Adrenal gland (tissue), 9 donors: ENCODE measurements at regions not wholly inside any gene's neighbourhood (a gene's known extent, or its start where the extent isn't known, plus 50 kb on each side); places are given as distances from the start of the nearest gene placed in this dataset.

Experiments used
- DNase-seq, 7 donors: peaks; one replicate each; pipeline ENCODE4 v3.0.0-alpha.2; 2019 to 2020
- H3K27ac ChIP-seq, 5 donors: fragments of 200-600 bp; sonication (generic) in 4 of 5; 1 replicate in 3 of 5; 2 replicates in 2 of 5; pipeline versions ENCODE4 v1.5.1 to v1.8.0; 2016 to 2020; ENCODE audit warnings: mild to moderate bottlenecking in 1 of 5
- H3K27me3 ChIP-seq: fragments of 200-600 bp; 2 replicates; pipeline ENCODE4 v1.8.0; 2021
- H3K36me3 ChIP-seq, 2 donors: fragments of 200-600 bp; replicated peaks in 1 of 2; 1 replicate in 1 of 2; 2 replicates in 1 of 2; pipeline versions ENCODE4 v1.5.1 to v1.8.0; 2018 to 2022
- H3K4me1 ChIP-seq, 2 donors: fragments of 200-600 bp; replicated peaks in 1 of 2; 1 replicate in 1 of 2; 2 replicates in 1 of 2; pipeline versions ENCODE4 v1.5.1 to v1.8.0; 2018 to 2021
- H3K4me3 ChIP-seq, 4 donors: fragments of 200-600 bp; sonication (generic) in 3 of 4; one replicate each; pipeline ENCODE4 v1.5.1; 2016 to 2018
- H3K9me3 ChIP-seq, 3 donors: fragments of 200-600 bp; sonication (generic) in 1 of 3; replicated peaks in 1 of 3; 1 replicate in 2 of 3; 2 replicates in 1 of 3; pipeline versions ENCODE4 v1.5.1 to v1.8.0; 2016 to 2021
- CTCF ChIP-seq, 6 experiments: fragments of 450-650 bp in 4 of 6; fragments of 200-600 bp in 2 of 6; sonication (generic) in 1 of 6; IDR thresholded peaks; 1 replicate in 5 of 6; 2 replicates in 1 of 6; pipeline versions ENCODE4 v1.5.1 to v1.8.0; 2016 to 2021; ENCODE audit warnings: antibody characterized with exemption in 6 of 6, mild to moderate bottlenecking in 2 of 6, moderate library complexity in 1 of 6
- POLR2A ChIP-seq, 2 donors: fragments of 450-650 bp; IDR thresholded peaks; one replicate each; pipeline ENCODE4 v1.6.1; 2017; ENCODE audit warnings: antibody characterized with exemption in 2 of 2, mild to moderate bottlenecking in 2 of 2, moderate library complexity in 1 of 2
- WGBS, 4 donors: extraction: QIAGEN DNeasy Blood & Tissue Kit in 2 of 4; methylation state at CpG; one replicate each; pipeline versions ENCODE4 v1.1.5 to v1.1.7; 2013 to 2017; 5-methylcytosine and 5-hydroxymethylcytosine counted together
- intact Hi-C, 2 donors: fragments of 100-400 bp; cut with DNase I; formaldehyde crosslinking; loops; one replicate each; pipeline versions ENCODE4 v1.14.1 to v1.15.0; 2022 to 2023
- donor health status: healthy with polysubstance abuse.
- donor health status: Bipolar disorder and iron deficiency.
- donor health status: DM: yes; HTN: yes; CAD: no.
- donor health status: DM: no; HTN: no; CAD: no.
- donor health status: DM: no; HTN: no; CAD: no.

GRCh38 chr9:113793558-113793957 is 82.6 kb upstream of the ZNF618 start:
- no peaks in the 10 kb centered on the region for H3K9me3 ChIP-seq
- H3K4me1 ChIP-seq = no peaks in the 10 kb centered on the region
- intact Hi-C loops = no loop called here
- 83 to 90% (median 87%) methylated on average over 9 of the region's 9 CpGs for WGBS, 4 donors
- TF ChIP-seq CTCF (IDR thresholded peaks at IDR 0.05) = no peak
- no peak for TF ChIP-seq POLR2A (IDR thresholded peaks at IDR 0.05)
- H3K27me3 ChIP-seq = no peaks in the 10 kb centered on the region
- H3K27ac ChIP-seq = no peak overlapping the region
- H3K36me3 ChIP-seq = no peaks in the 10 kb centered on the region
- no peak for DNase-seq
- H3K4me3 ChIP-seq = no peak overlapping the region

GRCh38 chr9:113794721-113795120 is 81.4 kb upstream of the ZNF618 start:
- intact Hi-C loops = no loop called here
- no peak for TF ChIP-seq CTCF (IDR thresholded peaks at IDR 0.05)
- TF ChIP-seq POLR2A (IDR thresholded peaks at IDR 0.05) = no peak
- H3K4me3 ChIP-seq = no peak overlapping the region
- no peaks in the 10 kb centered on the region for H3K27me3 ChIP-seq
- no peaks in the 10 kb centered on the region for H3K9me3 ChIP-seq
- H3K36me3 ChIP-seq = no peaks in the 10 kb centered on the region
- H3K4me1 ChIP-seq = no peaks in the 10 kb centered on the region
- H3K27ac ChIP-seq = no peak overlapping the region
- no peak for DNase-seq
- WGBS, 4 donors = 75 to 90% (median 80%) methylated on average over 6 of the region's 6 CpGs

GRCh38 chr9:113795811-113796392 is 80.2 kb upstream of the ZNF618 start:
- WGBS, 4 donors = 33 to 52% (median 41%) methylated on average over 2 of the region's 2 CpGs

GRCh38 chr9:113796646-113797426 is 79.3 kb upstream of the ZNF618 start:
- intact Hi-C loops = no loop called here
- Histone ChIP-seq H3K27ac (no peak overlapping the region), H3K36me3 (no peaks in the 10 kb centered on the region), H3K9me3 (no peaks in the 10 kb centered on the region), H3K27me3 (no peaks in the 10 kb centered on the region), H3K4me3 (no peak overlapping the region), H3K4me1 (no peaks in the 10 kb centered on the region)
- DNase-seq = no peak
- no peak for TF ChIP-seq POLR2A (IDR thresholded peaks at IDR 0.05)
- TF ChIP-seq CTCF (IDR thresholded peaks at IDR 0.05) = no peak
- WGBS, 4 donors = 86 to 93% (median 89%) methylated on average over 12 to 13 of the region's 13 CpGs

More at GRCh38 chr9:113795811-113796392, 80.2 kb upstream of the ZNF618 start:
- no peak overlapping the region for H3K27ac ChIP-seq
- no peaks in the 10 kb centered on the region for H3K27me3 ChIP-seq
- H3K9me3 ChIP-seq = no peaks in the 10 kb centered on the region
- no peak for DNase-seq
- no peak for TF ChIP-seq CTCF (IDR thresholded peaks at IDR 0.05)
- no peak for TF ChIP-seq POLR2A (IDR thresholded peaks at IDR 0.05)
- H3K36me3 ChIP-seq = no peaks in the 10 kb centered on the region
- no peak overlapping the region for H3K4me3 ChIP-seq
- H3K4me1 ChIP-seq = no peaks in the 10 kb centered on the region
- intact Hi-C loops = no loop called here
